NCI-H187 (cell line): ENCODE measurements at regions not wholly inside any gene's neighbourhood (a gene's known extent, or its start where the extent isn't known, plus 50 kb on each side); places are given as distances from the start of the nearest gene placed in this dataset.
A peak's percentile ranks its signal among the peaks of the same experiment; 100 is the strongest.
"Not testable (repeated sequence)": the region's sequence is repeated elsewhere in the genome, so short reads cannot be mapped to it uniquely, and the experiment has no call there.

ENCODE experiments used
- DNase-seq, 2 experiments: peaks; one replicate each; lab custom pipeline; 2025; lab: John Stamatoyannopoulos, UW

DNA sequence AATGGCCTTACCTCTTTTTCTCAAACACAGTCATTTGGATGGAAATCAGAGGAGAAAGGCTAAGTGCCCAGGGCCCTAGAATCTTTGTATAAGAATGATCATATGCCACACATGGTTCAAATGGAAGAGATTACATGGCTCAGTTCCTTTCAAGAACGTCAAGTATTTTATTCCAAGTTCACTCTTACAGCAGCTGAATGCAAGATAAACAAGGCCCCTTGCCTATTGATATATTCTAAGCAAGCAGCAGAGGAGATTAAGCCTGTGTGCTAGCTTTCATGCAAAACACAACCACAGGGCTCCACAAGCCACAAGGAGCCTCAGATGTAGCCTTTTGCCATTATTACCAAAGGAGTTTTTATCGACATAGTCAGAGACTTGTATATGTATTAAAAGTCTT lies 55.3 kb upstream of the SLCO6A1 start:
- peak in 1 of 2 experiments; percentile 20 for DNase-seq

DNA sequence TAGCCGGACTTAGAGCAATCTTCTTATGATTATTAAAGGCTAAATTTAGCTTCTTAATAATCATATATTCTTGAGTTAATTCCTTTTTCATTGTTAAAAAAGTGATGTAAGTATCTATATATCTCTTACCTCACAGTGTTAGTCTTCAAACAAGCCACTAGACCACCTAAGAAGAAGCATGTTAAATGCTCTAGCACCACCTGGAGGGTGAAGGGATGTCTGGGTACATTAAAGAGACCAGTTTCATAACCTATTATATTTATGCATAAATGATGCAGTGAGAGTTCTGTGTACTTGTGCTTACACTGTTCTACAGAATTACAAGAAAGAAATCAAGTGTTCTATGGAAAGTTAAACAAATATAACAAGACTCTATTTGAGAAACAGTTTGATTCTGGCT lies 55.9 kb upstream of the SLCO6A1 start:
- no peak for DNase-seq

DNA sequence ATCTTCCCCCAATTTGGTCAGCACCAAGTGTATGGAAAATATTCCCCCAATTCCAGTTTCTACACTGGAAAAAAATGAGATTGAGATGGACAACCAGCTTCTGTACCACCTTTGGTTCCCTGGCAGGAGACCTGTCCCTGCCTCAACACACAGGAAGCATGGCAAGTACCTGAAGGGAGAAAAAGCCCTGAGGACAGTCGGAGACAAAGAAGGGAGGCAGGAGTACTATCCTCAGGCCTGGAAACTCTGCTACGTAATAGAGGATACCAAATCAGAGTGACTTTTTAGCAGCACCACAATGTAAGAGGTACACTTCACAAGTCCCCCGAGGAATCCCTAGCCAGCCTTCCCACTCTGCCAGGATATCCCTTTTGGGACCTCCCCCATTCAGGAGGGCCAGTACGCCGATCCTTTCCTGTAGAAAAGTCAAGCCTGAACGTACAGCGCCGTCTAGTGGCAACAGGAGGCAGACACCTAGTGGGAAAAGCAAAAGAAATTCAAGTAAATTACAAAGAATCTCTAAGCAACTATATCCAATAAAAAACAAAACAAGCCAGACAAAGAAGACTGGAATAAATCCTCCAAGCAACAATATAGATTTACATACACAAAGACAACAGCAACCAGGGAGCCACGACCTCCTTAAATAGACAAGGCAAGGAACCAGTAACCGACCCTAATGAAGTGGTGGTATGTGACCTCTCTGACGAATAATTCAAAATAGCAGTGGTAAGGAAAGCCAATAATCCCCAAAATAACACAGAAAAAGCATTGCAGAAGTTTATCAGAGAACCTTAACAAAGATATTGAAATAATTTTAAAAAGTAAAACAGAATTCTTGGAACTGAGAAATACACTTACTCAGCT lies 63.3 kb upstream of the SLCO6A1 start:
- DNase-seq: no peak

DNA sequence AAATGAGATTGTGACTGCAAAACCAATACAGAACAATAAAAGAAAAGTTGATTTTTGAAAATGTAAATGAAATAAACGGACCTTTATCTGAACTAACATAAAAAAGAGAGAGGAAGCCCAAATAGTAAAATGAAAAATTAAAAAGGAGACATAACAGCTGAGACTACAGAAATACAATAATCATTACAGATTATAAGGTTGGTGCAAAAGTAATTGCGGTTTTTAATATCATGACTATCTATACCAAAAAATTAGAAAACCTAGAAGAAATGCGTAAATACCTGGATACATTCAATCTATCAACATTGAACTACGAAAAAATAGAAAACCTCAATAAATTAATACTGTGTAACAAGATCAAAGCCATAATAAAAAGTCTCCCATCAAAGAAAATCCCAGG lies 71.9 kb upstream of the SLCO6A1 start:
- no peak for DNase-seq

DNA sequence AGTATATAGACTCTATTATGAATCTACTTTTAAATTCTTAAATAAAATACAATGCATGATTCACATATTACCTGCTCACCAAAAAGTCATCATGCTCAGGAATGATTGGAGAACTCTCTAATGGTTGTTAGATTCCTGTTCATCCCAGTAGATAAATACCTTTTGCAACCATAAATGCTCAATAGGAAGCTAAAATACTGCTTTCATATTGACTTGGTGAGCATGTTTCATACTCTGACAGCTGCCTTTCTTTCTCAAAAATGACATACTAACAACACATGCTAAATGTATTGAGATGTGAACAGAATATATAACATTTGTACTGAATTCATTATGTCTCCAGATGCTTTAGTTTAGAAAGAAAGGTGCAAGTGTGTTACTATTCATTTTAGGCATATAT lies 79.6 kb upstream of the SLCO6A1 start:
- DNase-seq: no peak

DNA sequence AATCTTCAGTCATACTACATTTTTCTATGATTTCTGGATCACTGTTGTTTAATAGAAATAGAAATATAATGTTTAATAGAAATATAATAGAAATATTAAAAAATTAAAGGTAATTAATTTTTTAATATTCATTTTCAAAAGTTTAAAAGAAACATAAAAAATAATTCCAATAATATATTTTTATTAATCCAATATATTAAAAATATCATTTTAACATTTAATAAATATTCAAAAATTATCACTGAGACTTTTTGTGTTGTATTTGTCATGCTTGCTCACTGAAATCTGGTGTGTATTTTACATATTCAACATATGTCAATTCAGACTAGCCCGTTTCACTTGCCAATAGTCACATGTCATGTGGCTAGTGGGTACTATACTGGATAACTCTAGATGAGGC lies 80.6 kb upstream of the SLCO6A1 start:
- DNase-seq: no peak

DNA sequence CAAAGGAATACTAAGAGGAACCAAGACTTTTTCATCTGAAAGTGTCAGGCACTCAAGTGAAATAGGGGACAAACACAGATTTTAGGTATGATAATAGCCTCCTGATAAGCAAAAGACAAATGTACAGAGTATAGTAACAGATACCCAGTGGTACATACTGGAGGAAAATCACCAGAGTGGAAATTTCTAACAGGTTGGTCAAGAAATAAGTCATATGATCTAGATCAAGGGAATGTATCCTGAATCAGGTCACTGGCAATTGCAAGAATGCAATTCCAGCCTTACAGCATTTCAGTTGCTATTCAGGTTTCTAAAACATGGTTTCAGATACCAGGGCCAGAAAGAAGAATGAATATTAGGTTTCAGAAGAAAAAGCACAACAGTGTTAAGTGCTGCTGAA lies 82.2 kb upstream of the SLCO6A1 start:
- DNase-seq: no peak

DNA sequence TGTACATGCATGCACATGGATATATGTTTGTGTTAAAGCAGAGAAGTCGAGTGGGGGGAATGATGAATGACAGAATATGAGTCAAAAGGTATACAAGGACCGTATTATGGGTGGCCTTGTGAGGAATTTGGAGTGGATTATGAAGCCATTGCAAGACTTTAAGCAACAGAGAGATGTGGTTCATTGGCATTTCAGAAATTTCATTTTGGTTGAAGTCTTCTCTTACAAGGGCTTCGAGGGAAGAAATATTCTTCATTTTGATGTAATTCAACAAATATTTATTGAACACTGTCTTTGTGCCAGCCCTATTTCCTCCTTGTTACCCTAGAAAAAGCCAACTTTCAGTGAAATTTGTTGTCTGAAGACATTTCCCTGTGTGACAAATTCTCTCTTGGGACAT lies 83.9 kb upstream of the SLCO6A1 start:
- DNase-seq: no peak

DNA sequence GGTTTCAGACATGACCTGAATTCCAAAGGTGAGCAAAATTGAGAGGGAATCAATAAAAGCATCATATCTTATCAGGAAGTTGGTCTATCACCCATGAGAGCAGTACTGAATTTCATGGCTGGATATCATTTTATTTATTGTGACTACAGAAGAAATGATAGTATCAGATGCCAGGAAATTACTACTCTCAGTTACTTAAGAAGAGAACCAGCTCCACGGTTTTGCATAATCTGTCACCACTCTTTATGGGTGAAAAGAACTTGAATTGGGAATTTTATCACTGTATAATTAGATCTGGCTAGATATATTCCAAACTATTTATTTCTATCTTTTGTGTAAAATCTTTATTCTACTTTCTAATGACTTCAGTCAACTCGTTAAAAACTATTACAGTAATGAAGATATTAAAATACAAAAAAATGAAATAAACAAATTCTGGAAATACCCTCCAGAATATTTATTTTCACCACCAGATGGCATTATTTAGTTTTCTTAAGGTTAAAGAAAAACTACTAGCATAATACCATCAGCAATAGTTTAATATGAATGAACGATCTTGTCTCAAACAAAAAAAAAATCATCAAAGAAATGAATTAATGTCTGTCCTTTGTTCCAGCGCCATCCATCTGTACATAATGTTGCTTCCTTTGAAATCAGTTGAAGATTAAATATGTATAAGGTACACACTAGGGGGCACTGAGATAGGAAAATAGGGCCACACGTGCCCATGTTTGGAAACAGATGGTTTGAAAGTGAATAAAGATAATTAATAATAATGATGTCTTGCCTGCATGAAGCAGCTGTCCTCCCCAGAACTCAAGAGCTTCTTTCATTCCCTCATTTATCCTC lies 84.7 kb upstream of the SLCO6A1 start:
- peak in 1 of 2 experiments; percentile 3 for DNase-seq

DNA sequence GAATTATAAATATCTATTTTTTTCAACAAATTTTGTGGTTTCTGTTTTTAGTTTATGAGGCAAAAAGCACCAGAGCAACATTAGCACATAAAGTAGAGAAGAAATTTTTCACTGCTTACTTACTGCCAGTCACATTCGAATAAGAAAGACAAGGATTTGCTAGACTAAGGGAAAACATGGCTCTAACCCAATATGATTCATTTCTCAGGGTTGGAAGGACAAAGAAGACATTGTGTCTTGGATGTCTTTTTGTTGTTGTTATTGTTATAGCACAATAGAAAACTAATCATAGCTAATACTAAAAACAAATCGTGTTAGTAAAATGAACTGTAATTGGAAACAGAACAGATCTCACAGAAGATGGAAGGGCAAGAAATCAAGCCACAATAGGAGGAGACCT lies 90.9 kb upstream of the SLCO6A1 start:
- DNase-seq: no peak

DNA sequence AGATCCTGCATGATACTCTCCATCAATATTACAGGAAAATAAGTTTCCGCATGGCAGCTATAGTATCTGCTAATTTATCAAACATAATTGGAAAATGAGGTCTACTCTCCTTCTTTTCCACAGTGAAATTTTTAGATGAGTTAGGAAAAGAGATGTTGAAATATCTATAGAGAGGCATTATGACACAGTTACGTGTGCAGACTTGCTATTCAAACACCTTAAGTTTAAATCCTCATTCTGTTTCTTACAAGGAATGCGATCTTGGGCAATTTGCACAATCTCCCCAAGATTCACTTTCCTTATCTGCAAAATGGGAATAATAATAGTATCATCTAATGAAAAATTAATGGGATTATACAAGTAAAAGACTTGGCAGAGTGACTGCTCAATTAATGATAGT lies 91.7 kb upstream of the SLCO6A1 start:
- DNase-seq: no peak

DNA sequence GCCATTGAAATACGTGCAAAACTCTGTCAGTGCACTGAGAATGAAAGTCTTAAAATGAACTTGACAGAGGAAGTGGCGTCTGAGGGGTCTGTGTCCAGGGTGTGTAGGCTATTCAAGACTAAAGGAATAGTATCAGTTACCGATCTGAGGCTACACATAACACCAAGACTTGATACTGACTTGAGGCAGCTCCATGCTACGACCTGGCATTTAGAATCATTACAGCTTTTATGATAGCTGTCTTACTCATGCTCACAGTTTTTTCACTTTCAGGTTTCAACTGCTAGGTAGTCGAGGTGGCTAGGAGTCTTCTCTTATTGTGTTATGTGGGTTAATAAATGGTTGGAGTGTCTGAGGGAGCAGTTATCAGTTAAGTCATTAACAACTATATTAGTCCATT lies 92.8 kb upstream of the SLCO6A1 start:
- DNase-seq: no peak

DNA sequence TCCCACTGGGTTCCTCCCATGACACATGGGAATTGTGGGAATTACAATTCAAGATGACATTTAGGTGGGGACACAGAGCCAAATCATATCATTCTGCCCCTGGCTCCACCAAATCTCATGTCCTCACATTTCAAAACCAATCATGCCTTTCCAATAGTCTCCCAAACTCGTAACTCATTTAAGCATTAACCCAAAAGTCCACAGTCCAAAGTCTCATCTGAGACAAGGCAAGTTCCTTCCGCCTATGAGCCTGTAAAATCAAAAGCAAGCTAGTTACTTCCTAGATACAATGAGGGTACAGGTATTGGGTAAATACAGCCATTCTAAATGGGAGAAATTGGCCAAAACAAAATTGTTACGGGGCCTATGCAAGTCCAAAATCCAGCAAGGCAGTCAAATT lies 93.8 kb upstream of the SLCO6A1 start:
- DNase-seq: not testable (repeated sequence)

DNA sequence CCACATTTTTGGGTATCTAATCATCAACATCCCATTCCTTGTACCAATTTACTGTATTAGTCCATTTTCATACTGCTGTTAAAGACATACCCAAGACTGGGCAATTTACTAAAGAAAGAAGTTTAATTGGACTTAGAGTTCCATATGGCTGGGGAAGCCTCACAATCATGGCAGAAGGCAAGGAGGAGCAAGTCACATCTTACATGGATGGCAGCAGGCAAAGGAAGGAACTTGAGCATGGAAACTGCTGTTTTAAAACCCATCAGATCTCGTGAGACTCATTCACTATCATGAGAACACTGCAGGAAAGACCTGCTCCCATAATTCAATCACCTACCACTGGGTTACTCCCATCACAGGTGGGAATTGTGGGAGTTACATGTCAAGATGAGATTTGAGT lies 95.4 kb upstream of the SLCO6A1 start:
- DNase-seq: no peak

DNA sequence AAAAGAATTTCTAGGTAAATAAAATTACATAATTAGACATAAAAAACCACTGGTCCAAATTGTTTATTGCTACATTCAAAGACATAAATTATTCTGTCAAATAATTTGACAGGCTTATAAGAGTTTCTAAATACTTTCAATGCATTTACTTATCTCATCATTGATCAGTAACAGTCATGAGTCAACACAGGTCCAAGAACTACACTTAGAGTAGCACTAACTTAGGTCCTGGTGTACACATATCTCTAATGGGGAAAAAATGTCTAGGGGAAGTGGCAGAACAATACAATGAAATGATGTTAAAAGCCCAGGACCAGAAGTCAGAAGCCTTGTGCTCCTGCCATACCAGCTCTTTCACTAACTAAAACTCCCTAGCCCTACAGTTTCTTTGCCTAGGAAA lies 96.5 kb upstream of the SLCO6A1 start:
- DNase-seq: no peak

DNA sequence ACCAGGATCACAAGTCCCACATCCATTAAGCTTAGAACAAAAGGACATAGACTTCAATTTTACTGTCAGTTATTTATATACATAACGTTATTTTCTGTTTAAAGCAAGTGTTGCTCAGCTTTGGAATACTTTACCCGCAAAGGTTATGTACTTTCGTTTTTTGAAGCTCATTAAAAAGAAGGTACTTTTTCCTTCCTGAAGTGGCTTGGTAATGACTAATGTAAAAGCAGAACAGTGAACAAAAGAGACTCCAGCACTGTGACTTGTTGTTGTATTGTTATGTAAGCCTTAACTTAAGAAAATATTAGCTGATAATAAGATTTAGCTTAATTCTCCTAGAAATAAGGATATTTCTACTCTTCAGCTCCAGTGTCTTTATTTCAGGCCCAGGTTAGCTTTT lies 97.3 kb upstream of the SLCO6A1 start:
- no peak for DNase-seq

DNA sequence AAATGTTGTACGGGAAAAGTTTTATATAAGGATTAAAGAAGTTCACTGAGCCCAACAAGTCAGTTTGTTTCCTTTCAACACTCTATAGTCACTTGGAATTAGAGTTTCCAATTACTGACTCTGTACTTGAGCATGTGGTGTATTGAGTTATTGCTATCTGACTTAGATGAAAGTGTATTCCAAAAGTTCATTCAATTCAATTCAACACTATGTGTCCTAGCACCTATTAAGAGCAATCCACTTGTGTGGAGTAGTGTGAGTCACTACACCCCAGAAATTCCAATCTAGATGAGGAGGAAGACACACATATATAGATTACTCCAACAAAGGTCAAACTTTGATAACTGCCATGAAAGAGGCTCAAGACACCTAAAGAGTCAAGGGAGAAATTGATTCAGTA lies 98.2 kb upstream of the SLCO6A1 start:
- DNase-seq: no peak

DNA sequence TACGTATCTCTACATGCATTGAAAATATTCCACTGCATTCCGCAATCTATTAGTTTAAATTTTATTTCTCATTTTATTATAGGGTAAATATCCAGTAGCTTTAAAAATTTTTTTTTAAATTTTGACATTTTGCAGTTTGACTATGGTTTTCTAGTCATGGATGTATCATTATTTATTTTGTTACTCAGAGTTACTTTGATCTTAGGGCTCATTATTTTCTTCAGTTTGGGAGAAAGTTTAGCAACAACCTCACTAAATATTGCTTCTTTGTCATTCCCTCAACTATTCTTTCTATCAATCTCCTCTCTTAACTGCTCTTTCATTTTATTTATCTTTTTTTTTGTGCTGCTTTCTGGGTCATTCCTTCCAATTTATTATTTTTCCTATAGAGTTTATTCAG lies 100.5 kb upstream of the SLCO6A1 start:
- DNase-seq: no peak

DNA sequence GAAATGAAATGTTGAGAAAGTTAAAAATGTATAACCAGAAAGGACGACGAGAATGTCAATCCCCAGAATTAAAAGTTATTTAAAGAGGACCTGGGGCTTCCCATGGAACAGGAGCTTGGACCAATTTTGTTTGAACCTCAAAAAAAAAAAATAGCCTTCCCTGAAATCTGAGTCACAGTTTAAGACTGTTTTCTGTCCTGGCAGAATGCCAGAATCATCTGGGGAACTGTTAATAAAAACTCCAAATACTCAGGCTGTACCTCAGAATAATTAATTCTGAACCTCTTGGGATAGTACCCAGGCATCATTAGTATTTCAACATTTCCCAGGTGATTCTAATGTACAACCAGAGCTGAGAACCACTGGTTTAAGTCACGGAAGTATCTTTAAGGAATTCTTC lies 102.2 kb upstream of the SLCO6A1 start:
- no peak for DNase-seq

DNA sequence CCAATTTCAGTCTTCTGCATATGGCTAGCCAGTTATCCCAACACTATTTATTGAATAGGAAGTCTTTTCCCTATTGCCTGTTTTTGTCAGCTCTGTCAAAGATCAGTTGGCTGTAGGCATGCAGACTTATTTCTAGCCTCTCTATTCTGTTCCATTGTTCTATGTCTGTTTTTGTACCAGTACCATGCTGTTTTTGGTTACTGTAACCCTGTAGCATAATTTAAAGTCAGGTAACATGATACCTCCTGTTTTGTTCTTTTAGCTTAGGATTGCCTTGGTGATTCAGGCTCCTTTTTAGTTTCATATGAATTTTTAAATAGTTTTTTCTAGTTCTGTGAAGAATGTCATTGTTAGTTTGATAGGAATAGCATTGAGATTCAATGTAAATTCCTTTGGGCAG lies 104.9 kb upstream of the SLCO6A1 start:
- DNase-seq: no peak

DNA sequence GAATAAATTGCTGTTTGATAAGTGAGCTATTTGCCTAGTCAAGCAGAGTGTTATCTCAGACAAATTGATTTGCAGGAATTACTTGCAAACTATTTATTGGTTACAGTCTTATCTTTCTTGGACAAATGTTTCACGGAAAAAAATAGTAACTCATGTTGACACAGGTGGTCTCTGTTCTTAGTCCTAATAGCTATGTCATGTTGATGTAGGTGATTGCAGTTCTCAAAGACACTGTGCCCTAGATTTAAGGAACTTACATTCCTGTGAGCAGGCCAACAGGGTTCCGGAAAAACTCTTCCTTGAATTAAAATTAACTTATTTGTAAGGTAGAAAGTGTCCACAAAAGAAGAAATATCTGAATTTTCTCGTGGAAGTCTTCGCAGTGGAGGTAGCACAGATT lies 109.6 kb upstream of the SLCO6A1 start:
- DNase-seq: no peak

DNA sequence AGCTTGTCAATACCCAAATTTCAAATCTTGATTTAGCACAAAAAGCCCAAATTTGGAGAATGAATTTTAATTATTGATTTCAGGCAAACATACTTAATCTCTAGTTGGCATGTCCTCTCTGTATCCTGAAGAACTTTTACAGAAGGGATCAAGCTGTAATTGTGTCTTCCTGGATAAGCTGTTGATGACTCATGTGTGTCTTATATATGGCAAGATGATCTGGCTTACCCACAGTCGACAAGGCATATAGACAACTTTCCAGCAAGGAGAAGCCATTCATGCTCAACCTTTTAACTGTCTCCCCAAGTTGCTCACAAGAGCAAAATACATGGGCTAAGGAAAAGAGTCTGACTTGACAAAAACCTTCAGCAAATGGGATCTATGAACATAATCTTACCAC lies 112.5 kb upstream of the SLCO6A1 start:
- no peak for DNase-seq

DNA sequence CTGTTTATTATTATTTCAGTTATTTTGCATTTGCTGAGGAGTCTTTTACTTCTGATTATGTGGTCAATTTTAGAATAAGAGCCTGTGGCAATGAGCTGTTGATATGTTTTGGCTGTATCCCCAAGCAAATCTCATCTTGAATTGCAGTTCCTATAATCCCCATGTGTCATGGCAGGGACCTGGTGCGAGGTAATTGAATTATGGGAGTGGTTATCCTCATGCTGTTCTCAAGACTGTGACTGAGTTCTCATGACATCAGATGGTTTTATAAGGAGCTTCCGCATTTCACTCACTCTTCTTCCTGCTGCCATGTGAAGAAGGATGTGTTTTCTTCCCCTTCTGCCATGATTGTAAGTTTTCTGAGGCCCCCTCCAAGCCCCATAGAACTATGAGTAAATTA lies 114.9 kb upstream of the SLCO6A1 start:
- no peak for DNase-seq
